ENCODE measurements at regions not wholly inside any gene's neighbourhood (a gene's known extent, or its start where the extent isn't known, plus 50 kb on each side); places are given as distances from the start of the nearest gene placed in this dataset.
"Not testable (repeated sequence)": the region's sequence is repeated elsewhere in the genome, so short reads cannot be mapped to it uniquely, and the experiment has no call there.

- TF ChIP-seq CTCF (conservative IDR thresholded peaks at IDR 0.05; ENCODE audit: low read depth, low read length), result no peak
- DNase-seq (ENCODE audit: low read depth), result no peak
Observed at GRCh38 chr12:102326982-102327381, 129.3 kb upstream of the PMCH start.

GRCh38 chr12:102325108-102325507 is 127.5 kb upstream of the PMCH start:
- not testable (repeated sequence) for H3K4me3 ChIP-seq (ENCODE audit: low read depth, low read length); DNase-seq (ENCODE audit: low read depth)

More at GRCh38 chr12:102326982-102327381, 129.3 kb upstream of the PMCH start:
- no peak overlapping the region for H3K4me3 ChIP-seq (ENCODE audit: low read depth, low read length)

- no peak overlapping the region for H3K4me3 ChIP-seq (ENCODE audit: low read depth, low read length)
- no peak for TF ChIP-seq CTCF (conservative IDR thresholded peaks at IDR 0.05; ENCODE audit: low read depth, low read length)
- DNase-seq (ENCODE audit: low read depth), result no peak
Observed at GRCh38 chr12:102323799-102324198, 126.2 kb upstream of the PMCH start.

- no peak overlapping the region for H3K4me3 ChIP-seq (ENCODE audit: low read depth, low read length)
- DNase-seq (ENCODE audit: low read depth), result no peak
- TF ChIP-seq CTCF (conservative IDR thresholded peaks at IDR 0.05; ENCODE audit: low read depth, low read length), result no peak
Observed at GRCh38 chr12:102322254-102322653, 124.6 kb upstream of the PMCH start.

GRCh38 chr12:102321305-102322082 is 123.9 kb upstream of the PMCH start:
- no peak for DNase-seq (ENCODE audit: low read depth)
- H3K4me3 ChIP-seq (ENCODE audit: low read depth, low read length), result no peak overlapping the region
- no peak for TF ChIP-seq CTCF (conservative IDR thresholded peaks at IDR 0.05; ENCODE audit: low read depth, low read length)

- DNase-seq (ENCODE audit: low read depth), result no peak
- no peak for TF ChIP-seq CTCF (conservative IDR thresholded peaks at IDR 0.05; ENCODE audit: low read depth, low read length)
- no peak overlapping the region for H3K4me3 ChIP-seq (ENCODE audit: low read depth, low read length)
Observed at GRCh38 chr12:102317155-102317554, 119.5 kb upstream of the PMCH start.

- H3K4me3 ChIP-seq (ENCODE audit: low read depth, low read length), result no peak overlapping the region
- no peak for TF ChIP-seq CTCF (conservative IDR thresholded peaks at IDR 0.05; ENCODE audit: low read depth, low read length)
- DNase-seq (ENCODE audit: low read depth), result no peak
Observed at GRCh38 chr12:102316723-102317122, 119.1 kb upstream of the PMCH start.
